ENCODE measurements at regions not wholly inside any gene's neighbourhood (a gene's known extent, or its start where the extent isn't known, plus 50 kb on each side); places are given as distances from the start of the nearest gene placed in this dataset.

DNA sequence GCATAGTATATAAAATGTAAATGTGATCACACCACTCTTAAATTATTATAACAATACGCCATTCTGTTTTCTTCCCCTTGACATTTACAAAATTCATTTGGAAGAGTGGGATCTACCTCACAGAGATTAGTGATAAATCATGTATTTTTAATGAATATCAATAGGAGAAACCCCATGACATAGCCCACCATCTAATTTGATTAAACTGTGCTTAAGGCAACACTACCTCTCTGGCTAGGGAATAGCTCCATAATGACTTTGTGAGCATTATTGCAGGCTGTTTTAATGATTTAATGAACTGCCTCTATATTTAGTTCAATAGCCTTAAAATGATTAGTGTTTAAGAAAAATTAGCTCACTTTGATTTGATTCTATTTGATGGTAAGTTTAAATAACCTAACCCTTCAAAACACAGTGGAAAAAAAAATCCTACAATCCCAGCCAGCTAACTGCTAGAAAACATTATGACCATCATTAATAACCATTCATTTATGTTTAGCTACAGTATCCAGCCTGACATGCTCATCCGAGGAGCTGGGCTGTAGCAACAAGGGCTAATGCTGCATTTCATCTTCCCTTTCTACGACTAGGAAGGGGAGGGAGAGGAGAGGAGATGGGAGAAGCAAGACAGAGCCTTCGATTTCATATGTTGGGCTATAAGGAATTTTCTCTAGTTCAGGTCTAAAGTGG, 75.3 kb upstream of the BCL11A start:
- no peaks in the 10 kb centered on the region for H3K36me3 ChIP-seq (ENCODE audit: control insufficient read depth, insufficient read depth, low read length)
- H3K9me3 ChIP-seq (ENCODE audit: control insufficient read depth, insufficient read depth, low read length), result no peaks in the 10 kb centered on the region
- no peak overlapping the region for H3K27ac ChIP-seq (ENCODE audit: low read length)
- H3K27me3 ChIP-seq (ENCODE audit: control insufficient read depth, insufficient read depth, low read length), result no peaks in the 10 kb centered on the region
- H3K4me3 ChIP-seq (ENCODE audit: low read length), result no peak overlapping the region
- WGBS (ENCODE audit: insufficient coverage, insufficient read length), result no CpG with 5 or more reads among the region's 4 CpGs
- H3K4me1 ChIP-seq (ENCODE audit: control insufficient read depth, insufficient read depth, low read length), result no peaks in the 10 kb centered on the region
- no peak for DNase-seq (ENCODE audit: low read depth, low spot score)

DNA sequence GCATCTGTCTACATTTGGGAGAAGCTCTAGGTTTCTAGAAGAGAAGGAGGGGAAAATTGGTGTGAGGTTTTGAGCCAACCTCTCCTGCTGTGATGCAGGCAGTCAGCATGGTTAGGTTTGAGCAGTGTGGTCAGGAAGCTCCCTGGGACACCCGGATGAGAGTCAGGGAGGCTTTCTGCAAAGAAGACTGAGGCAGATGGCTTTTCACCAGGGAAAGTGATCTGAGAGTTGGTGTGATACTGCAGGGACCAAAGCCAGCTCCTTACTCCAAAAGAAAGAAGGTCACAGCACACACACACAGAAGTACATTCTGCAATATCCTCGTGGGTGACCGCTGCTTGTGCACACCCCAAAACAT, 75.8 kb upstream of the BCL11A start:
- Histone ChIP-seq H3K4me3 (ENCODE audit: low read length) (no peak overlapping the region), H3K4me1 (ENCODE audit: control insufficient read depth, insufficient read depth, low read length) (no peaks in the 10 kb centered on the region), H3K27ac (ENCODE audit: low read length) (no peak overlapping the region), H3K9me3 (ENCODE audit: control insufficient read depth, insufficient read depth, low read length) (no peaks in the 10 kb centered on the region), H3K36me3 (ENCODE audit: control insufficient read depth, insufficient read depth, low read length) (no peaks in the 10 kb centered on the region), H3K27me3 (ENCODE audit: control insufficient read depth, insufficient read depth, low read length) (no peaks in the 10 kb centered on the region)
- WGBS (ENCODE audit: insufficient coverage, insufficient read length), result no CpG with 5 or more reads among the region's 3 CpGs
- DNase-seq (ENCODE audit: low read depth, low spot score), result no peak

DNA sequence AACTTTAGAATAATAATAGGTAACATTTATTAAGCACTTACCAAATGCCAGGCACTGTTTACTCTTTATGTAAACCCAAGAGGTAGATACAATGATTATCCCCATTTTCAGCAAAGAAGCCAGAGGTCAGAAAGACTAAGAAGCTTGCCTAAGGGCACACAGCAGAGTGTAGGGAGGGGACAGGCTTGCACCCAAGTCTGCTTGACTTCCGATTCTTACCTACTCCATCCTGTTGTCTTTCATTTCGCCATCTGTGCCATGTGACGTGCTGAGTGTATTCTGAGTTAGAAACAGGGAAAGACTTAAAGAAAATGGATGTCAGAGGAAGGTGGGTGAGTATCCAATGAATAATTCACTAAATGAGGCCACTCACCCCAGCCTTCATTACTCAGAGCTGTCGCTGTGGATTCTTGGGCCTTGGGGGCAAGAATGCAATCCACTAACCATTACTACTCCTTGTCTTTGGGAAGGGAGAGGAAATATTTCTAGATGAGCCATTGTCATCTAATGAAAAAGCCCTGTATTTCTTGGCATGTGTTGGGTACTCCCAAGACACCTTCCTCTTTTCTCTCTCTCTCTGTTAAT, 76.4 kb upstream of the BCL11A start:
- H3K36me3 ChIP-seq (ENCODE audit: control insufficient read depth, insufficient read depth, low read length), result no peaks in the 10 kb centered on the region
- no peaks in the 10 kb centered on the region for H3K4me1 ChIP-seq (ENCODE audit: control insufficient read depth, insufficient read depth, low read length)
- no CpG with 5 or more reads among the region's 4 CpGs for WGBS (ENCODE audit: insufficient coverage, insufficient read length)
- H3K27me3 ChIP-seq (ENCODE audit: control insufficient read depth, insufficient read depth, low read length), result no peaks in the 10 kb centered on the region
- no peaks in the 10 kb centered on the region for H3K9me3 ChIP-seq (ENCODE audit: control insufficient read depth, insufficient read depth, low read length)
- DNase-seq (ENCODE audit: low read depth, low spot score), result no peak
- H3K4me3 ChIP-seq (ENCODE audit: low read length), result no peak overlapping the region
- no peak overlapping the region for H3K27ac ChIP-seq (ENCODE audit: low read length)

DNA sequence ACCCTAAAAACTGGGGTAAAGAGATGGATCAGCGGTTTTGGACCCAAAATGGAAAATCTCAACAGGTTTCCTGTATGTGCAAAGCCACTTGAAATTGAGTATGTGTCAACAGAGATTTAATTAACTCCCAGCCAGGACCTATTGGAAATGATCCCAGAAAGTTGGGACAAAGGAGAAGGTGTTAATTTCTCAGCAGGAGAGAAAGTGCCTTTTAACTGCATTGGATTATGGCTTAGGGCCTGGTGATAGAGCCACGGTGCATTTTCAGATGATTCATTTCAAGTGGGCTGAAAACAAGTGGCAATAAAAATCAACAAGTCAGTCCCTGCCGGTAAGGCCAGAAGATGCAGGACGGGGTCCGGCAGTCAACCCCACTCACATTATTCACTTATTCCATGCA, 80.2 kb upstream of the BCL11A start:
- Histone ChIP-seq H3K27ac (ENCODE audit: low read length) (no peak overlapping the region), H3K4me1 (ENCODE audit: control insufficient read depth, insufficient read depth, low read length) (no peaks in the 10 kb centered on the region), H3K9me3 (ENCODE audit: control insufficient read depth, insufficient read depth, low read length) (no peaks in the 10 kb centered on the region), H3K27me3 (ENCODE audit: control insufficient read depth, insufficient read depth, low read length) (no peaks in the 10 kb centered on the region), H3K36me3 (ENCODE audit: control insufficient read depth, insufficient read depth, low read length) (no peaks in the 10 kb centered on the region), H3K4me3 (ENCODE audit: low read length) (no peak overlapping the region)
- DNase-seq (ENCODE audit: low read depth, low spot score), result no peak
- no CpG with 5 or more reads among the region's 5 CpGs for WGBS (ENCODE audit: insufficient coverage, insufficient read length)

DNA sequence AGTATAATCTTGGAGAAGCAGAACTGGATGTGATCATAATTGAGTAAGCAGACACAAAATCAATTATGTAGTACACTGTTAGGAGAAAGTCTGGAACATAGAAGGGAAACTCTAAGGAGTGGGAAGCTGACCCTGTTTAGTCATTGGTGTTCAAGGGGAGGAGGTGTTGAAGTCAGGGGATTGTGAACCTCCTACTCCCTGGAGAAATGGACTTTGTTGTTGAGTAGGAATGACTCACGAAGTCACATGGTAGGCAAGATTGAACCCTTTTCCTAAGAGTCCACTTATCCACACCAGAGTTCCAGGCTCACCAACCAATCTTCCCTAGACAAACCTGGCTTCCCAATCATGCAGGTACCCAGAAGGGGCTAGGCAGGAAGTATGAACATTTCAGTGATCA, 81.0 kb upstream of the BCL11A start:
- no peaks in the 10 kb centered on the region for H3K4me1 ChIP-seq (ENCODE audit: control insufficient read depth, insufficient read depth, low read length)
- no peaks in the 10 kb centered on the region for H3K9me3 ChIP-seq (ENCODE audit: control insufficient read depth, insufficient read depth, low read length)
- no peaks in the 10 kb centered on the region for H3K27me3 ChIP-seq (ENCODE audit: control insufficient read depth, insufficient read depth, low read length)
- H3K36me3 ChIP-seq (ENCODE audit: control insufficient read depth, insufficient read depth, low read length), result no peaks in the 10 kb centered on the region
- DNase-seq (ENCODE audit: low read depth, low spot score), result no peak
- no peak overlapping the region for H3K27ac ChIP-seq (ENCODE audit: low read length)
- H3K4me3 ChIP-seq (ENCODE audit: low read length), result no peak overlapping the region
- no CpG with 5 or more reads among the region's 1 CpG for WGBS (ENCODE audit: insufficient coverage, insufficient read length)

DNA sequence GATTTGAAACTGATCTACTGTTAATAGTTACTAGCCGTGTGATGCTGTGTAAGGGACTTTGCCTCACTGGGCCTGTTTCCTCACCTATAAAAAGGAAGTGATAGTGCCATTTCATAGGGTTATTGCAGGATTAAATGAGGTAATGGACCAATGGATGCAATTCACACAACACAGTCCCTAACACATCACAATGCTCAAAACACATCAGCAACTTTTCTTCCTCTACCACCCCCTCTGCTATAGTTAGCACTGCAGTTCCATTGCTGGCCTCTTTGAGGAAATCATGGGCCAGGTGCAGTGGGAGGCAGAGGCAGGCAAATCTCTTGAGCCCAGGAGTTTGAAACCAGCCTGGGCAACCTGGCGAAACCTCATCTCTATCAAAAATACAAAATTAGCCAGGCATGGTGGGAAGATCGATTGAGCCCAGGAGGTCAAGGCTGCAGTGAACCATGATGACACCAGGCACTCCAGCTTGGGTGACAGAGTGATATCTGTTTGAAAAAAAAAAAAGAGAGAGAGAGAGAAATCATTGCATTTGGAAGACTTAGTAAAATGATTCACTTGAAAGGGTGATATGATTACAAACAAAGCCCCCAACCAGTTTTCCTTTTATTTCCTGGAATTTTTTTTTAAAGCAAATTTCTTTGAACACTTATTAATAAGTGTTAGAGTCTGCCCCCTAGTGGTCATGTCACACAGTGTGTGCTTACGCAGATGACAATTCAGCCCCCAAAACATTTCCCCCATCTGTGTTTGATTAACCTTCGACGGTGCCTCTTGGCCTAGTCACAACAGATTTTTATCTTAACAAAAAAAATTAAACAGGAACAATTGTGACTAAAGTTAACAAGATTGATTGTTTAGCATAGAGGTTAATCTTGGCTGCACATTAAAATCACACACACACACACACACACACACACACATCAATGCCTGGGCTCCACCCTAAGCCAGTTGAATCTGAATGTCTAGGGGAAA, 88.6 kb upstream of the BCL11A start:
- WGBS (ENCODE audit: insufficient coverage, insufficient read length), result no CpG with 5 or more reads among the region's 6 CpGs
- no peaks in the 10 kb centered on the region for H3K27me3 ChIP-seq (ENCODE audit: control insufficient read depth, insufficient read depth, low read length)
- H3K9me3 ChIP-seq (ENCODE audit: control insufficient read depth, insufficient read depth, low read length), result no peaks in the 10 kb centered on the region
- no peaks in the 10 kb centered on the region for H3K4me1 ChIP-seq (ENCODE audit: control insufficient read depth, insufficient read depth, low read length)
- H3K4me3 ChIP-seq (ENCODE audit: low read length), result no peak overlapping the region
- H3K36me3 ChIP-seq (ENCODE audit: control insufficient read depth, insufficient read depth, low read length), result no peaks in the 10 kb centered on the region
- no peak overlapping the region for H3K27ac ChIP-seq (ENCODE audit: low read length)
- peak; percentile 29 for DNase-seq (ENCODE audit: low read depth, low spot score)

DNA sequence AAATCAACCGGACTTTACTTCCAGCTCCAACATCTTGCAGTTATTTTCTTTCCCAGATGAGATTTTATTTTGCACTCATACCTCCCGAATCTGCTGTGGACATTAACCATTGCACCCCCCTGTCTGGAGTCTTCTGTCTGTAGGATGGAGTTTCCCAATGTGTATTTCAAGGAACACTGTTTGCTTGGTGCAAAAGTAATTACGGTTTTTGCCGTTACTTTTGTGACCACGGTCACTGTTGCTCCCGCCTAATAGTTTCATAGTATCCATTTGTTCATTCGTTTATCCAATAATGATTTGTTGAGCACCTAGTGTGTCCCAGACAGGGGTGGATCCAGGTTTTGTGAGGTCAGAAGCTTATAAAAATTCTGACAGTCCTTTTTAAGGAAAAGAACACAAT, 90.3 kb upstream of the BCL11A start:
- H3K27ac ChIP-seq (ENCODE audit: low read length), result no peak overlapping the region
- H3K9me3 ChIP-seq (ENCODE audit: control insufficient read depth, insufficient read depth, low read length), result no peaks in the 10 kb centered on the region
- no peaks in the 10 kb centered on the region for H3K36me3 ChIP-seq (ENCODE audit: control insufficient read depth, insufficient read depth, low read length)
- H3K27me3 ChIP-seq (ENCODE audit: control insufficient read depth, insufficient read depth, low read length), result no peaks in the 10 kb centered on the region
- H3K4me3 ChIP-seq (ENCODE audit: low read length), result no peak overlapping the region
- no peak for DNase-seq (ENCODE audit: low read depth, low spot score)
- no peaks in the 10 kb centered on the region for H3K4me1 ChIP-seq (ENCODE audit: control insufficient read depth, insufficient read depth, low read length)
- no CpG with 5 or more reads among the region's 7 CpGs for WGBS (ENCODE audit: insufficient coverage, insufficient read length)

DNA sequence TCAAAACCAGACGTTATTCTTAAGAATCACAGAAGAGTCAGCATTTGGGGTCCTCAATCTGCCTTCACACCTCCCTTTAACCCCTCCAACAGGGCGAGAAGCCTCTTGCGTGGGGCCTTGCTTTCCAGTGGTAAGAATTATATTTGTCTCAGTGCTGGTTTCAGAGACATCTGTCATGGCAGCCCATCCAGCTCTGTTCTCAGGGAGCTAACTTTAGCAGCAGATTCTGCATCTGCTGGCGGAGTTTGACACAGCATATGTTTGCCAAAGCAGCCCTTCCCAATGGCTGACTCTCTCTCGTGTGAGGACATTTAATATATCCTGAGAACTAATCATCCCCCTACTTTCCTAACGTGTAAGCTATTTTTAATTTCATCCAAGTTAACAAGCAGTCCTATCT, 91.5 kb upstream of the BCL11A start:
- Histone ChIP-seq H3K27ac (ENCODE audit: low read length) (no peak overlapping the region), H3K9me3 (ENCODE audit: control insufficient read depth, insufficient read depth, low read length) (no peaks in the 10 kb centered on the region), H3K27me3 (ENCODE audit: control insufficient read depth, insufficient read depth, low read length) (no peaks in the 10 kb centered on the region), H3K4me1 (ENCODE audit: control insufficient read depth, insufficient read depth, low read length) (no peaks in the 10 kb centered on the region), H3K4me3 (ENCODE audit: low read length) (no peak overlapping the region), H3K36me3 (ENCODE audit: control insufficient read depth, insufficient read depth, low read length) (no peaks in the 10 kb centered on the region)
- no CpG with 5 or more reads among the region's 6 CpGs for WGBS (ENCODE audit: insufficient coverage, insufficient read length)
- no peak for DNase-seq (ENCODE audit: low read depth, low spot score)

DNA sequence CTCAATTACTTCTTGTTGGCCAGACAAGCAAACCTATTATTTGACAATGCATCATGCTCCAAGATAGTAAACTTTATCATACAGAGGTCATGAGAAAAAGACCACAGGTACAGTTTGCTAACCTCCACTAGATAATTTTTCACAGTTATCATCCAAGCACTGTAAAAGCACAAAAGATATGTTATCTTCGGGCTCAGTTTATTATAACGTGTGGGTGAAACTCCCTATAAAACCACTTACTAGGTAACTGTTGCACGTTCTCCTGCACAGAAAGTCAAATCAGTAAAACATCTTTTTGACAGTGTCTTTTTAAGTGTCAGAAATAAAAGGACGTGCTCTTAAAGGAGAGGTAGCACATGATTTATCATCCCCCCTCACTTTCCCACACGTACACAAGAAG, 94.7 kb upstream of the BCL11A start:
- H3K36me3 ChIP-seq (ENCODE audit: control insufficient read depth, insufficient read depth, low read length), result no peaks in the 10 kb centered on the region
- H3K9me3 ChIP-seq (ENCODE audit: control insufficient read depth, insufficient read depth, low read length), result no peaks in the 10 kb centered on the region
- DNase-seq (ENCODE audit: low read depth, low spot score), result no peak
- WGBS (ENCODE audit: insufficient coverage, insufficient read length), result no CpG with 5 or more reads among the region's 5 CpGs
- H3K4me3 ChIP-seq (ENCODE audit: low read length), result no peak overlapping the region
- H3K27ac ChIP-seq (ENCODE audit: low read length), result no peak overlapping the region
- H3K27me3 ChIP-seq (ENCODE audit: control insufficient read depth, insufficient read depth, low read length), result no peaks in the 10 kb centered on the region
- H3K4me1 ChIP-seq (ENCODE audit: control insufficient read depth, insufficient read depth, low read length), result no peaks in the 10 kb centered on the region

DNA sequence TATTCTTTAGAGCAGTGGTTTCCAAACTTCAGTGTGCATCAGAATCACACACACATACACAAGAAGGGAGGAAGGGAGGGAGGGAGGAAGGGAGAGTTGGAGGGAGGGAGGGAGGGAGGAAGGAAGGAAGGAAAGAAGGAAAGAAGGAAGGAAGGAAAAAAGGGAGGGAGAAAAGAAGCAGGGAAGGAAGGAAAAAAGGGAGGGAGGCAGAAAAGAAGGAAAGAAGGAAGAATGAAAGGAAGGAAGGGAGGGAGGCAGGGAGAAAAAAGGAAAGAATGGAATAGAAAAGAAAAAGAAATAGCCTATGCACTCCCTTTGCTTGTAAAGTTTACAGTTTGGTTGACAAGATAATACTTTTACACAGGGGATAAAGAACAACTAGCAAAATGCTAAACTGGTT, 96.3 kb upstream of the BCL11A start:
- Histone ChIP-seq H3K4me1 (ENCODE audit: control insufficient read depth, insufficient read depth, low read length) (no peaks in the 10 kb centered on the region), H3K4me3 (ENCODE audit: low read length) (no peak overlapping the region), H3K27ac (ENCODE audit: low read length) (no peak overlapping the region), H3K9me3 (ENCODE audit: control insufficient read depth, insufficient read depth, low read length) (no peaks in the 10 kb centered on the region), H3K27me3 (ENCODE audit: control insufficient read depth, insufficient read depth, low read length) (no peaks in the 10 kb centered on the region), H3K36me3 (ENCODE audit: control insufficient read depth, insufficient read depth, low read length) (no peaks in the 10 kb centered on the region)
- no peak for DNase-seq (ENCODE audit: low read depth, low spot score)
